Stimulated activated CD4-positive, alpha-beta T cell treated with anti-CD3 and anti-CD28 coated beads, Interleukin-4, amount 100 ng/mL, for 48 hours (primary cell): ENCODE measurements at regions not wholly inside any gene's neighbourhood (a gene's known extent, or its start where the extent isn't known, plus 50 kb on each side); places are given as distances from the start of the nearest gene placed in this dataset.

Experiments used
- DNase-seq, 2 donors: peaks; one replicate each; pipeline ENCODE4 v3.0.0-alpha.2; 2020; ENCODE audit warnings: low read depth in 2 of 2

DNA sequence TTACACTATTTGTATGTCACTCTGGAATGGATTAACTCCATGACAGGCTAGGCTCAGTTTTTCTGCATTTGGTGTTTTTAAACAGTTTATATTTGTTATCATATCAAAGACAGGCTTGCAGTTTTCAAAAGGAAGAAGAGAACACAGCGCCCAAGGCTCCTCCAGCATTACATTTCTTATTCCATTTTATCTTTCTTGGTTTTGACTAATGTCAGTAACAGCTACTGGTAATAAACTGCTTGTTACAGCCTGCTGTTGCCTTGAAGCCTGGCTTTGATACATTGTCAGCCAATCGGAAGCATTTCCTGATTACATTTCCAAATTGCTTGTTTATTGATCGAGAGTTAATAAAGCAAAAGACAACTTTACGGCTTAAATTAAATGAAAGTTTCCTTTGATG lies 166.0 kb upstream of the MDFIC start:
- DNase-seq: no peak

DNA sequence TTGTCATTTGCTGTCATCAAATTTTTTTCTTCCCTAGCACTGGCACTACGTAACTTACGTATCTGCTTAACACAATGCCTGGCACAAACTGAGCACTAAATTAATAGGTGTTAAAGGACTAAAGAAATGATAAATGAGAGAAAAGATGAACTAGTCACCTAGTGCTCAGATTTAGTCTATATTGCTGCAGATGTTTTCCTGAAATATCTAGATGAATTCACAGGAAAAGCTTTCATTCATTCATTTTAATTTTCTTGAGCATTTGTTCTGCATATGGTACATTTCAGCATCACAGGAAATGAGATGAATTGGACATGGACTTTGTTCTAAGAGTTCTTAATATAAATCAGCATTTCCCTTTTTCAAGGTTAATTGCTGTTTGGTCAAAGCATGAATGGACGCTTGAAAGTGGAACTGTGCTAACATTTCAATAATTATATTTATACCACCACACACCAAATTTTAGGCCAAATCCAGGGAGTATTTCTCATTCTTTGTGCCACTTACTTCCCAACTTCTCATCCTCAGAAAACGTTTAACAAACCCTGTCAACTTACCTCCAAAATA lies 163.2 kb upstream of the MDFIC start:
- DNase-seq: no peak

DNA sequence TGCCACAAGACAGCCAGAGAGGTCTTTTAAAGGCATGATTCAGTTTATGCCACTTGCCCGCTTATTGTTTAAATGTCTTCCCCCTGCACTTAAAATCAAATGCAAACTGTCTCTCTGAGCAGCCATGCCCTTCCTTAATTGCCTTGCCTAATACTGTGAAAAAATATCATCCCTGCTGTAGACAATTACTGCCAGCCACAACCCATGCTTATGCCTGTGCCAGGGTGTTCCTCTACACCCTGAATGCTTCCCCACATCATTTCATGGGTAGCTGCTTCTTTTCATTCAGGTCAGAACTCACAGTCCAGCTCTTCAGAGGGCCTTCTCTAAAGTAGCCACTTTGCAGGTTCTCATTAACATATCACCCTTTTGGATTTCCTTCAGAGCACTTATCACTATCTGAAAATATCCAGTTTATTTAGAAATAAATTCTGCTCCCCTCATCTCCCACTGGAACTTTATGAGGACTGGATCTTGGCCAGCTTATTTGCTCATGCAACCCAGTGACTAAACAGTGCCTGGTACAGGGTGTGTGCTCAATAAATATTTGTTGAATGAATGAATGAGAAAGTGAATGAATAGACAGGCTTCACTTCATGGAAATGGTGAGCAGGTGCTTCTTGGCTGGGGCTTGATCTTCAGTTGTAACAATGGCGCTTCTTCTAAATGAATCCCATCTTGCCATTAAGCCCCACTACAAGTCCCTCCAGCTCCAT lies 162.4 kb upstream of the MDFIC start:
- no peak for DNase-seq

DNA sequence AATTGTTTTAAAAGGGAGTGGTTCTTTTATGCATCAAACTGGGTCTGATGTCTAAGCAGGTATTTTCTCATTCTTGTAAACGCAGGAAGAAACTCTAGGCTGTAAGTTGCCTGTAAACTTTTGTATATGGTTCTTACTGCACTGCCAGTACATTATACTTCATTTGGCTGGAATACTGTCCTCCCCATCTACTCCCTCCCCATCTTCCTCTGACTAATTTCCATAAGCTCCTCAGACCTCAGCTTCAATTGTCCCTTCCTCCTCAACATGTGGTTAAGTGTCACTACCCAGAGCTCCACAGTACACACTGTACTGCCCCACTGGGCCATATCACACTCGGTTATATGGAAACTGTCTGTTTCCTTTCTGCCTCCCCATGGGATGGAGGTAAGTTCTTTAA lies 161.4 kb upstream of the MDFIC start:
- DNase-seq: no peak

DNA sequence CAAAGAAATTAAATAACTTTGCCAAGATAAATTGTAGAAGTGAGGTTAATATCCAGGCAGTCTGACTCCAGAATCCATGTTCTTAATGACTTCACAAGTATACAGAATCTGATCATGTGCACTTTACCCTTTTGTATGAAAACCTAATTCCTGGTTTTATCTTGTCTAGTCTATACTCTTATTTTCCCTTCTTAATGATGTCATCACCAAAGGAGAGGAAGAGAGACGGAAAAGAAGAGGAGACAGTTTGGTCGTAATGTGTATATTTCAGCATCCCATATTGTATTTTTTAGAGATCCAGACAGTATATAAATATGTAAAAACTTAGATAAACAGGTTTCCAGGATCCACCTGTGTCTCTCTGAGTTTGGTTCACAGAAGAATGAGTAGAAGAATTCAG lies 159.9 kb upstream of the MDFIC start:
- no peak for DNase-seq

DNA sequence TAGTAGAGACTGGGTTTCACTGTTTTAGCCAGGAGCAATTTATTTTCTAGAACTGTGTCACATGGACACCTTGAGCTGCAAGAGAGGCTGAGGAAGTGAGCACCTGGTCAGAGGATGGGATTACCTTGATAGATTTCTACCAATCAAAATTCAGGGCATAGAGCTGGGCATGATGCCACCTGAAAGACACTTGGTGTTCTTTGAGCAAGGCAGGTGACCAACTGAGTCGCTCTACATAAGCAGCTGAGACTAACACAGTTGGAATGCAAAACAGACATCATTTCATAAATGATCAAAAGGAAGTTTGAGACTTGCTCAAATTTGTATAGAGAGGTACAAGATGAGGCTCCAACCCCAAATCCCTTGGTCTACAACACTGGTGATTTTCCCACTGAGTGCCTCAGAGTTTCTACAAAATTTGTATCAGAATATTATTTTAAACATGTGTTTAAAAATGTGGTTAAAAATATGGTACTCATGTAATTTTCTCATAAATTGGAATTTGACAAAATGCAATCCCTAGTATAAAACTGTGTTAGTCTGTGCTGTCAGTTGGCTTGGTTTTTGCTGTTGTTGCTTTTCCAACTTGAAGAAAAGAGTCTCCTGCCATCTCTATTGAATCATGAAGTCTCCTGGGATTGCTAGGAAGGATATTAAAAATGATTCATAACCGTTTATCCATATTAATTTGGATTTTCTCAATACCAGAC lies 156.4 kb upstream of the MDFIC start:
- no peak for DNase-seq

DNA sequence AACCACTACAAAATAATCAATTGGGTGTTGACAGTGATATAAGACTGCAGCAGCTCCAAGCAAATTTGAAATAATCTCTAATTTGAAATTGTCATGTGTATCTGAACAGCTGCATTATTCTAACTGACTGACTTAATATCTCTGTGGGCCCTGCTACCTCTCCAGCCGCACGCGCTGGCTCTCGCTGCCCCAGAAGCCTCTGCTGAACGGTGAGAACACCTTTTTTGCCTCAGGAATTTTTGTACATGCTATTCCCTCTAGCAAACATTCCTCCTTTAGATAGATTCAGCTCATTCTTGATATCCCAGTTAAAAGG lies 155.9 kb upstream of the MDFIC start:
- no peak for DNase-seq

DNA sequence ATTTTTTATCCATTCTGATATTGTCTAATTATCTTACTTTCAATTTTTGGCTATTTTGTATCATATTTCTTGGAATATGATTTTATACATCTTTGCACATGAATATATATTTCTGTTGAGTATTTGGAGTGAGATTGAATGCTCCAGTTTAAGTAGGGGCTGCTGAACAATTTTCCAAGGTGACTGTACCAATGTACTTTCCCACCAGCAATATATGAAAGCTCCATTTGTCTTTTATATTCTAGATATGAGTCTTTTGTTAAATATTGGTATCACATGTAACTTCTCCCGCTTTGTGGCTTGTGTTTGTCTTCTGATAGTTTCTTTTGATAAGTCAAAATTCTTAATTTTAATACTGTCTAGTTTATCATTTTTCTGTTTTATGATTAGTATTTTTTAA lies 144.6 kb upstream of the MDFIC start:
- DNase-seq: no peak

DNA sequence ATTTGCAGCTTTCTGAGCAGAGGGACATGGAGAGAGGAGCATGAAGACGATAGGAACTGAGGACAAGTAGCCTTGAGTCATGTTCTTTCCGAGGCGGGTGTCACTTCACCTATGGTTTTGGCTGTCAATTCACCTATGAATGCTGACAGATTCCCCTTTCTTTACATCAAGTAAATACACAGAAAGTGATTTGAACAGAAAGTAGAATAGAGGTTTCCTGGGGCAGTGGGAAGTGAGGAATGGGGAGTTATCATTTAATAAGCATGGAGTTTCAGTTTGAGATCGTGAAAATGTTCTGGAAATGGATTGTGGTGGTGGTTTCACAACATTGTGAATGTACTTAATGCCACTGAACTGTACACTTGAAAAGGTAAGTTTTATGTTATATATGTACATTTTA lies 138.4 kb upstream of the MDFIC start:
- no peak for DNase-seq

DNA sequence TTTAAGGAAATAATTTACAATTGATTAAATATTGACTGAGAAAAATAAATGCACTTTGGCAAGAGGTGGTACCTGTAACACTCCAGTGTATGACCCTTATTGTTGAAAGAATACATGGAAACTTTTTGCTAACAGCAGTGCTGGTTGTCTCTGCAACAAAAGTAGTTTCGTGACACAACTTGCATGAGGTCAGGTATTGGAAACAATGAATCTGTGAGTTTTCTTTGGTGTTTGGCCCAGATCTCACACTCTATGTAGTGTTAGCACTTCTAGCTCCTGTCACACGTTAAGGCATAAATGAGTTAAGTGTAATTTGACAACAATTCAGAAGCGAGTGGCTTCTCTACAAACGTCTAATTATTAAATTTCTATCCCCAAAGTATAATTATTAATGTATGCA lies 137.7 kb upstream of the MDFIC start:
- no peak for DNase-seq

DNA sequence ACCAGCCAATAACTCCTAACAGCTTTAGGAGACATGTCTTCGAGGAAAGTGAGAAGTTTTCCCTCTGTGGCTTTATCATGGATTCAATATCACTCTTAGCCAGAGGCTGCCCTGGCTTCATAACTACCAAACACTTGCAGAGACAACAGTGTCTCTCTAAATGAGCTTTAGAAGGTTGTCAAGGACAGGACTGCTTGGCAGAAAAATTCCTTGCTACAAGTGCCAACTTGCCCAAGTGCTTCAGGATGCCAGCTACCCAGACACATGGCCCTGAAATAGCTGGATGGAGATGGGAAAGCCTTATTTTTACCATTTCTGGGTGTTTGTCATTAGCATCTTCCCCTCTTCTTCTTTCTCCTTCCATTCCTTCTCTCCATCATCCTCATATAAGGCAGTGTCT lies 137.1 kb upstream of the MDFIC start:
- no peak for DNase-seq

DNA sequence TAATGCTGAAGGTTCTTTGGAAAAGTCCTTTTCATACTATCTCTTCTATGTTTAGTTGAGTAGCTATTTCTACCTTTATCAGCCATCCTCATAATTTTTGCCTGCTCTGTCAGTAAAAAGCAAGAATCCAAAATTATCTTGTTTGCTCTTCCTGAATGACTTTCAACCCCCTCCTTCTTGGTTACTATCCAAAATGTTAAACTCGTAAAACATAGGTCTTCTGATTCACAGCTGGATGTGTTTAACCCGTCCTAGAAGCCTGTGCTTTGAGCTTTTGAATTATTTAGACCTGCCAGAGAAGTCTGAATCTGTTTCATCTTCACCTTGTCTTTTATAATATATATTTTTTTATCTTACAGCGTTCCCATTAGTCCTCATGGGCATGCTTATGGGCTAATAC lies 136.4 kb upstream of the MDFIC start:
- no peak for DNase-seq

DNA sequence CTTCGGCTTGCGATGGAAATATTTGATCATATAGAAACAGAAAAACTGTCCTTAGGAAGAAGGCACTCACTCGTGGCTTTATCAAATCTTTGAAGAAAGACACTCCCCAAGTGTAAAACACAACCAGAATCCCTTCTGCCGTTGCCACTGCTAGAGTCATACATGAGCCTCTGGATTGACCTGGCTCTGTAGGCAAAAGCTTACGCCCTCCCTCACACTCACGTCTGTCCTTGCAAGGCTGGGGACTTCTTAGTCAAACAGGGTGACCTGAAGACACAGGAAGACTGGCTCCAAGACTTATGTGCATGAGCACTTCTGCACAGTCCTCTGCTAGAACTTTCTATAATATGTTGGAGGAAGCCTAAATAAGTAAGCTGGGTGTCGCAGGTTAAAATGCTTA lies 135.4 kb upstream of the MDFIC start:
- DNase-seq: no peak

DNA sequence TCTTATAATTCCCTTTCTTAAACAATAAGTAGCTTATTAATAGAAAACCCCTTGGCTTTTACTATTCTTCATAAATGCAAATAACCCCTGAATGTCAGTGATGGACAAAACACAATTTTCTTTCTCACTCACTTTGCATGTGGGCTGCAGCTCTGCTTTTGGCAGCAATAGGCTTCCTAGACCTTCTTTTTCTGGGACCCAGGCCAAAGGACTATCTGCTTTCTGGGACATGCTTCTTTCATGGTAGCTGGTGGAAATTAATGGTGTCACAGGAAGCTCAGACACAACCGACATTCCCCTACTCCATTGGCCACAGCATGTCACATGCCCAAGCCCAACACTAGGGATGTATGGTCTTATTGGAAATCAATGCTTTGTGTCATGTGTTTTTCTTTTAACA lies 134.3 kb upstream of the MDFIC start:
- DNase-seq: no peak

DNA sequence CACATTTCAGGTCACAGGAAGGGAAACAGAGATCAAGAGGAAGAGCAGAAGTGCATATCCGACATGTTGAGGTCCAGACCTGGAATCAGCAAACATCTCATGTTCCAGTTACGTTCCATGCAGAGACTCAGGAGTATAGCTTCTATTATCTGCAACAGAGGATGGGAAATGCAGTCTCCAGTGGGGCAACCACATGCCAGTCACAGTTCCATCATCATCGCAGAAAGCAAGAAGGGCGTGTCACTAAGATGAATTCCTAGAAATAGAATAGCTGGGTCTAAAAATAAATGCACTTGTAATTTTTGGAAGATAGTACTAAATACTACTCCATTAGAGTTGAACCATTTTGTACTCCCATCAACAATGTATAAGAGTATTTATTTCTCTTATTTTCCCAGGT lies 133.2 kb upstream of the MDFIC start:
- DNase-seq: no peak

DNA sequence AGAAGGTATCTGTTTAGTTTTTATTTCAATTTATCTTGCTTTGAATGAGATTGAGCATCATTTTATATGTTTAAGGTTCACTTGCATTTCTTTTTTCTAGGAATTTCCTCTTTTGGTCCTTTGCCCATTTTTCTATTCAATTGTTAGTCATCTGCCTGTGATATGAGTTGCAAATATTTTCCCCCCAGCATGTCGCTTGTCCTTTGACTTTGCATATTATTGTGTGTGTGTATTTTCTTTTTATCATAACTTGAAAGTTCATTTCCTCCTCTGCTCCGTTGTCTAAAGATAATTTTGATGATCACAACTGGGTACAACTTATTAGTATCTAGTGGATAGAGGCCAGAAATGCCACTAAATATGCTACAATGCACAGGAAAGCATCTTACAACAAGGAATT lies 132.7 kb upstream of the MDFIC start:
- DNase-seq: no peak

DNA sequence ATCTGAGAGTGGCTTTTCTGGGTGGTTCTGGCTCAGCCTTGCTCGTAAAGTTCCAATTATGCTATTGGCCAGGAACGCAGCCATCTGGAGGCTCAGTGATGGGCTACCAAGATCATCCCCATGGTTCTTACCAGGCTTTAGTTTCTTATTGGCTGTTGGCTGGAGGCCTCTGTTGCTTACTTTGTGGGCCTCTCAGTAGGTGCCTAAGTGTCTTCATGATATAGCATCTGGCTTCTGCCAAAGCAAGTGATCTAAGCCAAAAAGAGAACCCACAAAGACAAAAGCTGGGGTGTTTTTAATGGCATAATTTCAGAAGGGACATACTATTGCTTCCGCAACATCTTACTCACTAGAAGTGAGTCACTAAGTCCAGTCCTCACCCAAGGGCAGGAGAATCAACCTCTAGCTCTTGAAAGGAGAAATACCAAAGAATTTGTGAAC lies 132.0 kb upstream of the MDFIC start:
- no peak for DNase-seq

DNA sequence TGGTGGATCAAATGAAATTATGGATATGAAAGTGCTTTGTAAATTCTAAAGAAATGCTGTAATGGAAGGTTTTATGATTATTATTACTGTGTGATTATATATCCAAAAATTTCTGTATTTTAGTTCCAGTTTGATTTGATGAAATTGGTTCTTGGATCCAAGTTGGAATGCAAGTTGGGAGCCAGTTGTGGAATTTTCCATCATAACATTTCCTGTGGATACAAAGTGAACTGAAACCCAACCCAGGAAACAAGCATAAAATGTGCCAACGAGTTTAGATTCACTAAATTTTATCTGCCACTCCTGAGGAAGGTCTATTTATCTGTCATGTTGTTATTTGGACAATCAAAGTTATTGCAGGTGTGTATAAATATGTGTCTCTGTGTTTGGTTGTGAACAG lies 131.4 kb upstream of the MDFIC start:
- no peak for DNase-seq

DNA sequence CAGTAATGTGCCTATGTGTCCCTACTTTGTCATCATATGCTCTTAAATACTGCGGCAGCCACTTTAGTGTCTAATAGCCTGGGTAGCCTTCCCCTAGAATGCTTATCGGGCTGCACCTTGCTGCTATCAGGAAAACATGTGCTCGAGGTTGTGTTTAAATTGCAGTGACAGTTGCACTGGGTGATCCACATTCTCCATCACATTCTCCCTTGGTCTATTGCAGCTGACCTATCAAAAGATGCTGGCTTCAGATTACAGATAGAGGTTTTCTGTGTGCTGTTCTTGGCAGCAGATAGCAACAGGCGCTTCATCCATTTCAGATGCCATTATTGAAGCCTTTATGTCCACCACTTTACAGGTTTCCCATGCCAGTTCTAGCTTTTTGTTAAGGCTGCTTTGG lies 130.1 kb upstream of the MDFIC start:
- DNase-seq: no peak

DNA sequence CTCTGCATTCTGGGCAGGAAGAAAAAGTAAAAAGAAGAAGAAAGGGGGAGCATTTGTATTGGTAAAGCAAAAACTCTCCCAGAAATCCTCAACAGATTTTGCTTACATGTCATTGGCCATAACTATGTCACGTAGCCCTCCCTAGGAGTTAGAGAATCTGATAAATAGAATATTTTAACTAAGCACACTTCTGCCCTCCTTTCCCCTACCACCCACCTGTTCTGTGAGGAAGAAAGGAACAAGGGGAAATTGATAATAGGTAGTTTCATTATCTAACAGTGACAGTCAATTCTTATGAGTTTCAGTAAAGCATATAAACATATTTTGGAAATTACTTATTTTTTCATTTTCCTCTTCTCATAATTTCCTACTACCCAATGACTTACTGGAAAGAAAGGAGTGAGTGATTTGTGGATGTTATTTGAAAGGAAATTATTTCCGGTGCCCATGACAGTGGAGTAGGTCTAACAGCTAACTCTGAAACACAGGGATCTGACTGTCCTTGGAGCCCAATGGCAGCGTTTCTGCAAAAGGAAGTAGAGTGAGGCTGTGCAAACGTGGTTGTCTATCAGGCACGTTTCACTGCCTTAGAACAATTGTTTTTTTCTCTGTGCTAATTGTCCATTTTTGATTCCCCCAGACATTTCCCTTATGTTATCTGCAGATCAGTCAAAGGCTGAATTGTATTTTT lies 128.6 kb upstream of the MDFIC start:
- DNase-seq: no peak

DNA sequence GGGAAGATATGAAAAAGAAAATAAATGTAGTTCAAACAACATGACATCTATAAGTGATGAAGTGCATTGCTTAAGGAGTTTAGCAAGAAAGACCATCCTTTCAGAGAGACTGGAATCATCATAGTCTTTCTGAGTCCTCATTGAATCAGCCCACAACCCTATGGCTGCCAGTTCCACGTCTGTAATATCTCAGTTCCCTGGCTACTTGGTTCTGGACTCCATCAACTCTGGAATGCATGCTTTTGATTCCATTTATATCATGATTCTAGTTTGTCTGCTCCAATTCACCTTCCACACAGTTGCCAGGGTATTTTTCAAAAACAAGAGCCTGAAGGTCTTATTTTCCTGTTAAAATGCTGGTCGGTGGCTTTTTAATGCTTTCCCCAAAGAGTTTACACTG lies 126.4 kb upstream of the MDFIC start:
- DNase-seq: no peak

DNA sequence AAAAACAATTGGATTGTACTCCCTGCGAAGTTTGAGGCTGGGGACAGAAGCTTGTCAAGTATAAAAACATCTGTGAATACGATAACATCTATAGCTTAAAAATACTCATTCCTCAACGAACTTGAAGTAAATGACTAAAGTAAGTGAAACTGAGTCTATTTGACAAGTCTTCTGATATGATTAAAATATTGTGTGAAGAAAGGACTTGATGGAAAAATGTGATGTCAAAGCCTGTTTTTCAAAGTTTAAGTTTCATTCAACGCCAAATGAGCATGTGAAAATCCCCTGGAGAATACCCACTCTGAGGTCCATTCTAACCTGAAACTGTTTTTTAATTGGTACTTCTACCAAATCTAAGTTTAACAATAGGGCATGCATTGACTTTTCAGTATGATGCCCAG lies 122.3 kb upstream of the MDFIC start:
- no peak for DNase-seq

DNA sequence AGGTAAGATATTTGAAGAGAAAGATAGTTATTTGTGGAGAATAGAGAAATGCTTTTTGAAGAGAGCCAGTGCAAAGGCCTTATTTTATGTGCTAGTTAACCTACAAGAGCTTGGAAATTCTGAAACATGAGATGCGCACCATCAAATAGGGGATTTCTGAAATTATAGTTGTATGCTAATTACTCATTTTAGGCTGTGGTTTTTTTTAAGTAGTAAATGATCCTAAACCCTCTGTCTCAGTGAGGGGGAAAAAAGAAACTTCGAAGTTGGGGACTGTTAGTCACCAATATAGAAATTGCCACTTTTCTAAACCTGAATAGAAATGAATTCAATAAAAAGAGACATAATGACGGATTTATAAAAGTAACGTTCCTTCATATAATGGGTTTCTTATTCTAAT lies 119.3 kb upstream of the MDFIC start:
- DNase-seq: no peak
